ENCODE measurements at regions not wholly inside any gene's neighbourhood (a gene's known extent, or its start where the extent isn't known, plus 50 kb on each side); places are given as distances from the start of the nearest gene placed in this dataset.
A peak's percentile ranks its signal among the peaks of the same experiment; 100 is the strongest.
"Not testable (repeated sequence)": the region's sequence is repeated elsewhere in the genome, so short reads cannot be mapped to it uniquely, and the experiment has no call there.

DNA sequence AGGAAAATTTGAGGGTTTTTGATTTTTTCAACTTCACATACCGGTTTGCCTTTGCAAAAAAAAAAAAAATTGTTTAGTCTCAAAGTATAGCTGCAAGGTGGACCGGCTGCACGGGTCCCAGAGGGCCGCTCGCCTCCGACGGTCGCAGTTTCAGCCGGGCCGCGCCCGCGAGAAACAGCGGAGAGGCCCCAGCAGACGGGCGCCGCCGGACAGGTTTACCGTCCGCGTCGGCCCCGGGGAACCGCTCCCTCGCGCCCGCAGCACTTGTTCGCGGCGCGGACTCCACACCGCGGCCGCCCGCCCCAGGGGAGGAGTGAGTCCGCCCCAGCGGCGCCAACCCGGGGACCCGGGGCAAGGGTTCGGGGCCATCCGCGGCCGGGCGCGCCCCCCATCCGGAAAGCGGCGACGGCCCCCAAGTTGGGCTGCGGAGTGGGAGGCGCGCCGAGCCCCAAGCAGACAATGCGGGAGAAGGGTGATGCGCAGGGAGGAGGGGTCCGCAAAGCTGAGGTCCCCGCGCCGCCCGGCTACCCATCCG lies 146.5 kb upstream of the AKAP13 start:
- H3K4me1 ChIP-seq (ENCODE audit: control insufficient read depth in 1 of 2, insufficient read depth in 2 of 2, low read depth in 1 of 2, low read length in 1 of 2); H3K27ac ChIP-seq (ENCODE audit: low read depth in 2 of 2, low read length in 1 of 2); H2AFZ ChIP-seq (ENCODE audit: low read depth); POLR2A ChIA-PET; H3K9me2 ChIP-seq; DNase-seq; H3K4me2 ChIP-seq; H3K9ac ChIP-seq; H3K27me3 ChIP-seq (ENCODE audit: insufficient read depth); H3K79me2 ChIP-seq (ENCODE audit: insufficient read depth); H3F3A ChIP-seq (replicated peaks; ENCODE audit: insufficient read depth); H3K9me3 ChIP-seq; CTCF ChIA-PET; H3K36me3 ChIP-seq (replicated peaks in 1 of 2; ENCODE audit: control insufficient read depth in 1 of 2, insufficient read depth in 2 of 2, low read length in 1 of 2); H4K20me1 ChIP-seq (ENCODE audit: insufficient read depth): not testable (repeated sequence)
- under 1% methylated on average over 13 of the region's 62 CpGs for WGBS (ENCODE audit: low lambda C conversion rate)
- peak overlapping the region in 1 of 2 experiments; percentile 35; a peak in 2 of 4 replicates for H3K4me3 ChIP-seq (ENCODE audit: low read depth in 2 of 2, low read length in 1 of 2)

DNA sequence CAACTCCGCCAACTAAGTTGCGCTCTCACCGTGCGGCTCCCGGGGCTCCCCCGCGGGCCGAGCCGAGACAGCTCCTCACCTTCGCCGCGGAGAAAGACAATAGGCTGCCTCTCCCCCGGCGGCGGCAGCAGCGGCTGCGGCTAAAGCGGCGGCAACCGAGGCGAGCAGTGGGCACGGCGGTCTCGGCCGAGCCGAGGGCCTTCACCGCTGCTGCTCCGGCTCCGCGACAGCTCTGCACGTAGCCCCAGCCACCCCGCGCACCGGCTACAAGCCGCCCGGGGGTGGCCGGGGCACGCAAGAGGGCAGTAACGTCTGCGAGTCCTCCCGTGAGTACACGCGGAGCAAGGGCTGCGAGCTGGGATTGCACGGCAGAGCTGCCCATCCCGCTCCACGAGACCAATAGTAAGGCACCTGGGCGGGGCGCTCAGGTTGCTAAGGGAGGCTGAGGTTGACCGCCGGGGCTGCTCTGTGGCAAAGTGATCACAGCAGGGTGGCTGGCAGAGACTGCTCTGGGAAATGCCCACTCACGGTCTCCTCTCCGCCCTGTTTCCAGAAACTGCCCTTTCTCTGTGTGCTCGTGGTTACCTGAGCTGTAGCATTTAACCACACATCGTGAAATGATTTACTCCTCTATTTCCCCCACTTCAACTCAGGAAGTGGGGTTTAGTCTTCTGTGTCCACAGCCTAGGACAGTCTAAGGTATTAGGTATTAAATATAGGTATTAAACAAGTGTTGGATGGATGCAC lies 145.8 kb upstream of the AKAP13 start:
- H3K9me2 ChIP-seq; H3K79me2 ChIP-seq (ENCODE audit: insufficient read depth); H3K9me3 ChIP-seq; H2AFZ ChIP-seq (ENCODE audit: low read depth); H3K4me2 ChIP-seq; H3K27ac ChIP-seq (ENCODE audit: low read depth in 2 of 2, low read length in 1 of 2); POLR2A ChIA-PET; H3K4me1 ChIP-seq (ENCODE audit: control insufficient read depth in 1 of 2, insufficient read depth in 2 of 2, low read depth in 1 of 2, low read length in 1 of 2); H3K27me3 ChIP-seq (ENCODE audit: insufficient read depth); H3K9ac ChIP-seq; H3F3A ChIP-seq (replicated peaks; ENCODE audit: insufficient read depth); CTCF ChIA-PET; DNase-seq; H3K36me3 ChIP-seq (replicated peaks in 1 of 2; ENCODE audit: control insufficient read depth in 1 of 2, insufficient read depth in 2 of 2, low read length in 1 of 2); H4K20me1 ChIP-seq (ENCODE audit: insufficient read depth); H3K4me3 ChIP-seq (ENCODE audit: low read depth in 2 of 2, low read length in 1 of 2): not testable (repeated sequence)
- WGBS (ENCODE audit: low lambda C conversion rate): no CpG with 5 or more reads among the region's 55 CpGs

DNA sequence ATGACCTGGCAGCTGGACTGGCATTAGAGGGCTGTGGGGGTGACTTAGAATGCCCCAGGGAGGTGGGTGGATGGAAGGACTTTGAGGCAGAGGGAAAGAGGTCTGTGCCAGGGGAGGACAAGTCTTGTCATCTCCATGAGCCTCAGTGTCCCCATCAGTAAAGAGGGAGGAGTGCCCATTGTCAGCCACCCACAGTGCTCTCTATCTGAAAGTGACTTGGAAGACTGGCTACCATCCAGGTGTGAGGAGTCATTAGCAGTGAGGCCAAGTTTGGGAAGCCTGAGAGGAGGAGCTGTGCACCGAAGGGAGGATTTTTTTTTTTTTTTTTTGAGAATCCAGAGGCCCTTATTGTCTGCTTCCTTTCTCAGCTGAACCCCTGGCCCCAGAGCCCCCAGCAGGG lies 136.3 kb upstream of the AKAP13 start:
- H4K20me1 ChIP-seq (ENCODE audit: insufficient read depth); H3K9me3 ChIP-seq; H3K27me3 ChIP-seq (ENCODE audit: insufficient read depth); H3K9me2 ChIP-seq; H3F3A ChIP-seq (replicated peaks; ENCODE audit: insufficient read depth); CTCF ChIA-PET; H3K36me3 ChIP-seq (replicated peaks in 1 of 2; ENCODE audit: control insufficient read depth in 1 of 2, insufficient read depth in 2 of 2, low read length in 1 of 2); POLR2A ChIA-PET; H3K4me1 ChIP-seq (ENCODE audit: control insufficient read depth in 1 of 2, insufficient read depth in 2 of 2, low read depth in 1 of 2, low read length in 1 of 2); H3K79me2 ChIP-seq (ENCODE audit: insufficient read depth); H2AFZ ChIP-seq (ENCODE audit: low read depth); H3K4me2 ChIP-seq; H3K4me3 ChIP-seq (ENCODE audit: low read depth in 2 of 2, low read length in 1 of 2); DNase-seq; H3K27ac ChIP-seq (ENCODE audit: low read depth in 2 of 2, low read length in 1 of 2); H3K9ac ChIP-seq: not testable (repeated sequence)
- 30% methylated on average over 1 of the region's 1 CpG for WGBS (ENCODE audit: low lambda C conversion rate)

DNA sequence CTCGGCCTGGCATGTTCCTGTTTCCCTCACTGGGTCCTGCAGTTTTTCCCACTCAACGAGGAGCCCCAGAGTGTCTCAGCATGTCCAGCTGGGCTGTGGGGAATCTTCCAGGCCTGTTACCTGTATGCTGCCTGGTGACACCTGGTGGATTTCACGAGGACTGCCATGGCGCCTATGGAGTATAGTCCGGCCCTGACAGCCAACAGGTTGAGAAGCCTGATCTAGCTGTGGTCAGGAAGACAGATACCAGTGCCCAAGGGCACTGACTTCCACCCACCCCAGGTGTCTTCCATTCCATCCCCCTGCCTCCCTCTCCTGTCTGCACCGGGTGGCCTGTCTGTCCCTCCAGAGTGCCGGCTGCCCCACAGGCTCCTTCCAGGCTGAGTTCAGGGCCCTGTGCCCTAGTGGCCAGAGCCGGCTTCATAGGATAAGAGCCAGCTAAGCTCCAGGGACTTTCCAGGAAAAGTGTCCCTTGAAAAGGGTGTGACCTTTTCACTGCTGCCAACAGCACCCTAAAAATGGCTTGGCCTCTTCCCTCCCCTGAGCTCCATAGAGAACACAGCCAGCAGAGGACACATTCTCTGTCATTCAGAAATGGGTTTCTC lies 129.4 kb upstream of the AKAP13 start:
- 74% methylated on average over 7 of the region's 8 CpGs for WGBS (ENCODE audit: low lambda C conversion rate)
- H2AFZ ChIP-seq (ENCODE audit: low read depth); H3K4me2 ChIP-seq; H3K9me2 ChIP-seq; H3K79me2 ChIP-seq (ENCODE audit: insufficient read depth); H3K4me1 ChIP-seq (ENCODE audit: control insufficient read depth in 1 of 2, insufficient read depth in 2 of 2, low read depth in 1 of 2, low read length in 1 of 2); H3K36me3 ChIP-seq (replicated peaks in 1 of 2; ENCODE audit: control insufficient read depth in 1 of 2, insufficient read depth in 2 of 2, low read length in 1 of 2); H3K27me3 ChIP-seq (ENCODE audit: insufficient read depth); H3K27ac ChIP-seq (ENCODE audit: low read depth in 2 of 2, low read length in 1 of 2); DNase-seq; POLR2A ChIA-PET; H3K9me3 ChIP-seq; H3F3A ChIP-seq (replicated peaks; ENCODE audit: insufficient read depth); H3K4me3 ChIP-seq (ENCODE audit: low read depth in 2 of 2, low read length in 1 of 2); H4K20me1 ChIP-seq (ENCODE audit: insufficient read depth); H3K9ac ChIP-seq: not testable (repeated sequence)
- CTCF ChIA-PET: interaction anchor here (0.6 kb wide), 1 partner anchor 433 kb away, joined by 3 read pairs; no protein-coding TSS in a partner anchor

DNA sequence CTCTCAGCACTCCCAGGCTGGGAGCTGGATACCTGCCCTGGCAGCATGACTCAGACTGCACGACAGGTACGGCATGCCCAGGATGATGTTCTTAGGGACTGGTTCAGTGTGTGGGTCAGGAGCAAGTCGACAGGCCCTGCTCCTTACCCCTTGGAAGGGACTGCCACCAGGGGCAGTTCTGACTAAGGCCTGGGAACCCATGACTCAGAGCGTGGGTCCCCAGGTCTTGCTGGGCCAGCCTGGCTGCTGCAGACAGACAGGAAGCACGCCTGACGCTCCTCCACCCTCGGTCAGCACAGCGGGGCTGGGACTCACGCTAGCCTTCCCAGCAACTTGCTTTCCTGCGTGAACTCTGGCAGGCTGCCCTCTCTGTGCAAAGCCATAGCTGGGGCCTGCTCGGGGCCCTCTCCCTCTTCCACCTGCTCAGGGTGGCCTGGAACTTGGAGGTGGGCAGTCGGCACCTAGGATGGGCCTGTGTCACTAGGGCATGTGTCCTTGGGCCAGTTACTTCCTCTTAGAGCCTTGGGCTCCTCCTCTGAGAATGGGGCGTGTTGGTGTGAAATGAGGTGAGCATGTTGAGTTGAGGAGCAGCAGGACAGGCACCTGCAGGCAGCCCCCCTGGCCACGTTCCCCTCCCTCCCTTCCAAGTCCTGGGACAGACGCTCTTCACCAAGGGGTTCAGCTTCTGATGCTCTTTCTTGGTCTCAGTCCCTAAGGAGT lies 127.0 kb upstream of the AKAP13 start:
- H3K9ac ChIP-seq; H4K20me1 ChIP-seq (ENCODE audit: insufficient read depth); H3F3A ChIP-seq (replicated peaks; ENCODE audit: insufficient read depth); POLR2A ChIA-PET; H3K36me3 ChIP-seq (replicated peaks in 1 of 2; ENCODE audit: control insufficient read depth in 1 of 2, insufficient read depth in 2 of 2, low read length in 1 of 2); H3K4me1 ChIP-seq (ENCODE audit: control insufficient read depth in 1 of 2, insufficient read depth in 2 of 2, low read depth in 1 of 2, low read length in 1 of 2); H3K9me2 ChIP-seq; H3K4me3 ChIP-seq (ENCODE audit: low read depth in 2 of 2, low read length in 1 of 2); H3K4me2 ChIP-seq; H3K27me3 ChIP-seq (ENCODE audit: insufficient read depth); DNase-seq; CTCF ChIA-PET; H3K79me2 ChIP-seq (ENCODE audit: insufficient read depth); H3K9me3 ChIP-seq; H3K27ac ChIP-seq (ENCODE audit: low read depth in 2 of 2, low read length in 1 of 2); H2AFZ ChIP-seq (ENCODE audit: low read depth): not testable (repeated sequence)
- WGBS (ENCODE audit: low lambda C conversion rate): 75% methylated on average over 3 of the region's 15 CpGs

DNA sequence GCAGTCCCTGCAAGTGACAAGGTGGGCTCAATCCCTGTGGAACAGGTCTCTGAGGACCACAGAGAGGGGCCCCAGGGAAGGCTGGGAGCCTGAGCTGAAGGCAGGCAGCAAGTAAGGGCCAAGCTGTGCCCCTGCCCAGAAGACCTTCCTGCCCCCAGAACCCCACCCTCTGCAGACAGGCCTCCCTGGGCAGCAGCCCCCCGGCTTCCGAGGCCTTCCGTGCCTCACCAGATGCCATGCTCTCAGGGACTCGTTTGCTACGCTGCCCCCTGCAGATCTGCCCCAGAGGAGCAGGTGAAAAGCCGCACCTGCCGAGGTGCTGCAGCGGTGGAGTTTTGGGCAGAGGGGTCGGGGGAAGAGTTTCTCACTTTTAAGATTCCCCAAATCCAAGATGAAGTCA lies 125.4 kb upstream of the AKAP13 start:
- H3K4me3 ChIP-seq (ENCODE audit: low read depth in 2 of 2, low read length in 1 of 2); H3K4me2 ChIP-seq; DNase-seq; H3K27me3 ChIP-seq (ENCODE audit: insufficient read depth); H3K9me2 ChIP-seq; H3K36me3 ChIP-seq (replicated peaks in 1 of 2; ENCODE audit: control insufficient read depth in 1 of 2, insufficient read depth in 2 of 2, low read length in 1 of 2); H3K27ac ChIP-seq (ENCODE audit: low read depth in 2 of 2, low read length in 1 of 2); H3K9me3 ChIP-seq; POLR2A ChIA-PET; CTCF ChIA-PET; H2AFZ ChIP-seq (ENCODE audit: low read depth); H4K20me1 ChIP-seq (ENCODE audit: insufficient read depth); H3F3A ChIP-seq (replicated peaks; ENCODE audit: insufficient read depth); H3K79me2 ChIP-seq (ENCODE audit: insufficient read depth); H3K4me1 ChIP-seq (ENCODE audit: control insufficient read depth in 1 of 2, insufficient read depth in 2 of 2, low read depth in 1 of 2, low read length in 1 of 2); H3K9ac ChIP-seq: not testable (repeated sequence)
- 98% methylated on average over 4 of the region's 9 CpGs for WGBS (ENCODE audit: low lambda C conversion rate)

Measured in SK-N-SH (cell line).